Prostate gland (tissue), 2 donors: ENCODE measurements at regions not wholly inside any gene's neighbourhood (a gene's known extent, or its start where the extent isn't known, plus 50 kb on each side); places are given as distances from the start of the nearest gene placed in this dataset.

Experiments
- CTCF ChIP-seq, 4 experiments: fragments of 200-600 bp in 2 of 4; fragments of 450-650 bp in 2 of 4; sonication (generic) in 2 of 4; IDR thresholded peaks; 1 replicate in 3 of 4; 2 replicates in 1 of 4; pipeline ENCODE4 v1.5.1; 2016 to 2019; ENCODE audit warnings: antibody characterized with exemption in 4 of 4, mild to moderate bottlenecking in 2 of 4, moderate library complexity in 2 of 4
- POLR2A ChIP-seq: fragments of 450-650 bp; IDR thresholded peaks from one replicate; pipeline ENCODE4 v1.6.1; 2016; ENCODE audit warnings: antibody characterized with exemption, mild to moderate bottlenecking
- POLR2AphosphoS5 ChIP-seq: sonication (generic); formaldehyde crosslinking; IDR thresholded peaks from one replicate; pipeline ENCODE4 v1.6.1; 2017; ENCODE audit warnings: antibody characterized with exemption

GRCh38 chr4:168039593-168039992, 52.7 kb upstream of the ANXA10 start:
- TF ChIP-seq CTCF (IDR thresholded peaks at IDR 0.05) (no peak), POLR2A (no peak), POLR2AphosphoS5 (no peak)
